SKM-1 (cell line): ENCODE measurements at regions not wholly inside any gene's neighbourhood (a gene's known extent, or its start where the extent isn't known, plus 50 kb on each side); places are given as distances from the start of the nearest gene placed in this dataset.
"Not testable (repeated sequence)": the region's sequence is repeated elsewhere in the genome, so short reads cannot be mapped to it uniquely, and the experiment has no call there.

Experiments
- DNase-seq: peaks from one replicate; lab custom pipeline; 2025; ENCODE audit not compliant: unreplicated experiment; lab: John Stamatoyannopoulos, UW

- no peak for DNase-seq
Measured at GRCh38 chr5:107011605-107012004, 659.1 kb downstream of the EFNA5 start.

GRCh38 chr5:107010060-107010459 is 660.7 kb downstream of the EFNA5 start:
- DNase-seq = no peak

GRCh38 chr5:107005653-107006052 is 665.1 kb downstream of the EFNA5 start:
- no peak for DNase-seq

- no peak for DNase-seq
Measured at GRCh38 chr5:107005161-107005560, 665.6 kb downstream of the EFNA5 start.

- DNase-seq = no peak
Measured at GRCh38 chr5:107002115-107002514, 668.6 kb downstream of the EFNA5 start.

GRCh38 chr5:106999506-106999905 is 671.2 kb downstream of the EFNA5 start:
- DNase-seq = not testable (repeated sequence)

GRCh38 chr5:106986006-106986405 is 684.7 kb downstream of the EFNA5 start:
- DNase-seq = no peak

- DNase-seq = no peak
Measured at GRCh38 chr5:106985174-106985573, 685.6 kb downstream of the EFNA5 start.

GRCh38 chr5:106979178-106979577 is 691.6 kb downstream of the EFNA5 start:
- not testable (repeated sequence) for DNase-seq

- DNase-seq = not testable (repeated sequence)
Measured at GRCh38 chr5:106978582-106979165, 692.1 kb downstream of the EFNA5 start.

GRCh38 chr5:106976363-106976762 is 694.4 kb downstream of the EFNA5 start:
- DNase-seq = no peak

GRCh38 chr5:106974272-106974671 is 696.5 kb downstream of the EFNA5 start:
- no peak for DNase-seq

GRCh38 chr5:106966686-106967315 is 703.9 kb downstream of the EFNA5 start:
- DNase-seq = no peak

GRCh38 chr5:106964132-106964531 is 706.6 kb downstream of the EFNA5 start:
- DNase-seq = no peak

GRCh38 chr5:106963630-106964029 is 707.1 kb downstream of the EFNA5 start:
- DNase-seq = no peak

- DNase-seq = no peak
Measured at GRCh38 chr5:106962464-106963230, 708.1 kb downstream of the EFNA5 start.

GRCh38 chr5:106959387-106959786 is 711.4 kb downstream of the EFNA5 start:
- no peak for DNase-seq

GRCh38 chr5:106957336-106957735 is 713.4 kb downstream of the EFNA5 start:
- DNase-seq = no peak

- no peak for DNase-seq
Measured at GRCh38 chr5:106956886-106957285, 713.9 kb downstream of the EFNA5 start.

- no peak for DNase-seq
Measured at GRCh38 chr5:106956187-106956586, 714.5 kb downstream of the EFNA5 start.

- DNase-seq = no peak
Measured at GRCh38 chr5:106940986-106941385, 729.8 kb downstream of the EFNA5 start.

- DNase-seq = no peak
Measured at GRCh38 chr5:106940301-106940846, 730.4 kb downstream of the EFNA5 start.
